ENCODE measurements at regions not wholly inside any gene's neighbourhood (a gene's known extent, or its start where the extent isn't known, plus 50 kb on each side); places are given as distances from the start of the nearest gene placed in this dataset.
"Not testable (repeated sequence)": the region's sequence is repeated elsewhere in the genome, so short reads cannot be mapped to it uniquely, and the experiment has no call there.

DNA sequence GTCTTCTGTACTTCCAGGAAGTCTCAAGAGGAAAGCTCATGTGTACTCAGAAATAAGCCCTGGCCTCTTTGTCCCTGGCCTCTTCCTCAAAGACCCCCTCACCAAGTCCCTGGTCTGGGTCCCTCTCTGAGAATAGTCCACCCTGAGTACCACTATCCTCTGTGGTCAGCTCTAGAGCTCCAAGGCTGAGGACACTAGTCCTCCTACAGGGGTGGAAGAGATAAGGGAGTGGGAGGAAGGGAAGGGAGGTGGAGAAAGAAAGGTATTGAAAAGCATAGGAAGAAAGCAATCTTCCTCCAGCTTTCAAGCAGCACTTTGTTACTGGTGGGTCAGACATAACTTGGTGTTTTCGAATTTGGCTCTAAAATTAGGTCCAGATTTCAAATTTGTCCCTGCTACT lies 181.4 kb downstream of the NRIP1 start:
- H3K36me3 Mint-ChIP-seq (ENCODE audit: insufficient read depth, unreplicated experiment), result no peaks in the 10 kb centered on the region
- POLR2A ChIA-PET, result interaction anchor here (0.6 kb wide), 1 partner anchor 131 kb away, joined by 3 read pairs; no protein-coding TSS in a partner anchor
- H3K9me3 ChIP-seq, result no peaks in the 10 kb centered on the region
- intact Hi-C loops (cut with micrococcal nuclease; ENCODE audit: unreplicated experiment), result loop anchor here (5.0 kb wide), 1 partner anchor 599 kb away; no protein-coding TSS in a partner anchor
- H3K36me3 ChIP-seq (ENCODE audit: control insufficient read depth, insufficient read depth, low read length), result no peaks in the 10 kb centered on the region
- TF ChIP-seq CTCF (IDR thresholded peaks at IDR 0.05; ENCODE audit: insufficient read depth in 1 of 2, low read depth in 1 of 2, low read length in 1 of 2, severe bottlenecking in 1 of 2, unreplicated experiment in 1 of 2), result no peak
- no peak overlapping the region for H3K27ac Mint-ChIP-seq (ENCODE audit: unreplicated experiment)
- H3K4me1 Mint-ChIP-seq (ENCODE audit: low read depth, unreplicated experiment), result peaks cover 39% of the 10 kb centered on the region
- no peak overlapping the region for H3K4me3 ChIP-seq (ENCODE audit: low read depth, low read length)
- H3K9me3 Mint-ChIP-seq (ENCODE audit: unreplicated experiment), result no peaks in the 10 kb centered on the region
- no peaks in the 10 kb centered on the region for H3K27me3 ChIP-seq (replicated peaks; ENCODE audit: control insufficient read depth, insufficient read depth, low read length)
- no peak overlapping the region for H3K4me3 Mint-ChIP-seq (ENCODE audit: unreplicated experiment)
- no TSS peak for BruUV-seq (replicated peaks)
- CTCF ChIA-PET, result interaction anchor here (0.6 kb wide), 1 partner anchor 19 kb away, joined by 4 read pairs; no protein-coding TSS in a partner anchor
- H3K27me3 Mint-ChIP-seq (ENCODE audit: insufficient read depth, unreplicated experiment), result no peaks in the 10 kb centered on the region
- peaks cover 46% of the 10 kb centered on the region for H3K4me1 ChIP-seq
- no peak for DNase-seq

GRCh38 chr21:14882545-14882944 lies 182.3 kb downstream of the NRIP1 start:
- H3K9me3 Mint-ChIP-seq (ENCODE audit: unreplicated experiment); H3K36me3 ChIP-seq (ENCODE audit: control insufficient read depth, insufficient read depth, low read length); BruUV-seq (replicated peaks); CTCF ChIA-PET; DNase-seq; H3K27me3 Mint-ChIP-seq (ENCODE audit: insufficient read depth, unreplicated experiment); H3K4me3 Mint-ChIP-seq (ENCODE audit: unreplicated experiment); H3K27me3 ChIP-seq (replicated peaks; ENCODE audit: control insufficient read depth, insufficient read depth, low read length); H3K36me3 Mint-ChIP-seq (ENCODE audit: insufficient read depth, unreplicated experiment); H3K9me3 ChIP-seq; H3K4me3 ChIP-seq (ENCODE audit: low read depth, low read length); H3K27ac Mint-ChIP-seq (ENCODE audit: unreplicated experiment); POLR2A ChIA-PET: not testable (repeated sequence)
- peaks cover 46% of the 10 kb centered on the region for H3K4me1 ChIP-seq
- intact Hi-C loops (cut with micrococcal nuclease; ENCODE audit: unreplicated experiment), result loop anchor here (5.0 kb wide), 1 partner anchor 600 kb away; no protein-coding TSS in a partner anchor
- H3K4me1 Mint-ChIP-seq (ENCODE audit: low read depth, unreplicated experiment), result peaks cover 38% of the 10 kb centered on the region

GRCh38 chr21:14881863-14882499 lies 182.8 kb downstream of the NRIP1 start:
- H3K4me1 ChIP-seq, result peaks cover 46% of the 10 kb centered on the region
- ChIA-PET POLR2A (no interaction called here), CTCF (no interaction called here)
- Mint-ChIP-seq H3K4me1 (ENCODE audit: low read depth, unreplicated experiment) (peaks cover 40% of the 10 kb centered on the region), H3K9me3 (ENCODE audit: unreplicated experiment) (no peaks in the 10 kb centered on the region), H3K36me3 (ENCODE audit: insufficient read depth, unreplicated experiment) (no peaks in the 10 kb centered on the region), H3K27me3 (ENCODE audit: insufficient read depth, unreplicated experiment) (no peaks in the 10 kb centered on the region), H3K4me3 (ENCODE audit: unreplicated experiment) (no peak overlapping the region), H3K27ac (ENCODE audit: unreplicated experiment) (no peak overlapping the region)
- no TSS peak for BruUV-seq (replicated peaks)
- H3K4me3 ChIP-seq (ENCODE audit: low read depth, low read length), result no peak overlapping the region
- intact Hi-C loops (cut with micrococcal nuclease; ENCODE audit: unreplicated experiment), result loop anchor here (5.0 kb wide), 1 partner anchor 600 kb away; no protein-coding TSS in a partner anchor
- DNase-seq, result no peak
- H3K9me3 ChIP-seq, result no peaks in the 10 kb centered on the region
- no peaks in the 10 kb centered on the region for H3K36me3 ChIP-seq (ENCODE audit: control insufficient read depth, insufficient read depth, low read length)
- no peaks in the 10 kb centered on the region for H3K27me3 ChIP-seq (replicated peaks; ENCODE audit: control insufficient read depth, insufficient read depth, low read length)
- no peak for TF ChIP-seq CTCF (IDR thresholded peaks at IDR 0.05; ENCODE audit: insufficient read depth in 1 of 2, low read depth in 1 of 2, low read length in 1 of 2, severe bottlenecking in 1 of 2, unreplicated experiment in 1 of 2)

Data from Caco-2 (cell line).